Vagina (tissue), 2 donors: ENCODE measurements at regions not wholly inside any gene's neighbourhood (a gene's known extent, or its start where the extent isn't known, plus 50 kb on each side); places are given as distances from the start of the nearest gene placed in this dataset.

Experiments
- CTCF ChIP-seq, 3 experiments: fragments of 450-650 bp in 2 of 3; fragments of 200-600 bp in 1 of 3; sonication (generic) in 1 of 3; IDR thresholded peaks; one replicate each; pipeline ENCODE4 v1.5.1; 2017 to 2019; ENCODE audit warnings: antibody characterized with exemption in 3 of 3, mild to moderate bottlenecking in 2 of 3, moderate library complexity in 2 of 3
- POLR2A ChIP-seq, 2 donors: fragments of 450-650 bp; IDR thresholded peaks; one replicate each; pipeline ENCODE4 v1.6.1; 2017; ENCODE audit warnings: antibody characterized with exemption in 2 of 2, mild to moderate bottlenecking in 2 of 2, moderate library complexity in 2 of 2

DNA sequence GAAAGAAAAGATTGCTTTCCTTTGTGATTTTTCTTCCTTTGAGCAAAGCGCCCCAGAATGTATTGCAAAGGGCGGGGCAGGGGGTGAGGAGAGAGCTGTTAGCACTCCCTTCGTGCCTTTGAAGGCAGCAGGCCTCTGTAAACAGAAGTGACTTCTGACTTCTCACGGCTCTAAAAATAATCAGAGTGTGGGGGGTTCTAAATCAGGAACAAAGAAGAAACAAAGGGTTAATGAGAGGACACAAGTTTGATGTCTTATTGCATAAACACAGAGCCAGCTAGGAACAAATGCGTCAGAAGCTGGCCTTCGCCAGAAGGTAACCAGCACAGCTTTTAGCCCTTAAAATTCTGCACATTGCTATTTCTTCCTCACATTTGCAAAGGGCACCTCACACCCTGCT lies 626.2 kb downstream of the MID1IP1 start:
- TF ChIP-seq CTCF (IDR thresholded peaks at IDR 0.05) (no peak), POLR2A (IDR thresholded peaks at IDR 0.05) (no peak)
